ENCODE measurements at regions not wholly inside any gene's neighbourhood (a gene's known extent, or its start where the extent isn't known, plus 50 kb on each side); places are given as distances from the start of the nearest gene placed in this dataset.

DNA sequence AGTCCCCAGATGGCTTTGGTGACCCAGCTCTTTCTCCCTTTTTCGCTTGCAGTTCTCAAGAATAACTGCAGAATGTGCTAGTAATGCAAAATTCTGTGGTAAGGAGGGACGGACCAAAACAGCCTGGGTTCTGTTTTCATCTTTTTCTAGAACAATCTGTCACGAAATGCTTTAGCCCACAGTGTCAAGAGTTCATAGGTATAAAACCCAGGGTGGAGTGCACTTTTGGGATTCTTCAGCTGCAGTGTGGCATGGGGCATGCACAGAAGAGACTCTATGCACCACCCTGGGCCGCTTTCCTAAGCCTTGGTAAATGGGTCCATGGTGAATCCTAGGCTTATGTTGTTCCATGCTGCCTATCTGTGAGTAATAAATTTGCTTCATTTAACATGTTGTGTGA, 1072.7 kb upstream of the GBE1 start:
- Histone ChIP-seq H3K79me1 (replicated peaks; ENCODE audit: low read length, poor library complexity, severe bottlenecking) (no peaks in the 10 kb centered on the region), H2AK5ac (ENCODE audit: low read length, severe bottlenecking) (no peak overlapping the region), H3K36me3 (ENCODE audit: control insufficient read depth in 1 of 2, insufficient read depth in 2 of 2, low read depth in 1 of 2, low read length in 2 of 2) (no peaks in the 10 kb centered on the region), H3K18ac (ENCODE audit: low read depth in 1 of 2, low read length in 2 of 2) (no peak overlapping the region), H3K23ac (ENCODE audit: low read length in 2 of 2) (no peak overlapping the region), H3K27ac (ENCODE audit: low read length, poor library complexity, severe bottlenecking) (no peak overlapping the region), H3K4me3 (ENCODE audit: insufficient read depth in 1 of 2, low read depth in 1 of 2, low read length in 2 of 2) (no peak overlapping the region), H3K4ac (ENCODE audit: low read depth in 1 of 2, low read length in 2 of 2) (no peak overlapping the region), H3K9ac (ENCODE audit: low read length) (no peak overlapping the region), H3K9me3 (ENCODE audit: control insufficient read depth, low read length) (peaks cover 10% of the 10 kb centered on the region), H4K91ac (ENCODE audit: low read length) (no peak overlapping the region), H2BK120ac (ENCODE audit: low read depth, low read length) (no peak overlapping the region), H3K4me2 (ENCODE audit: low read length, poor library complexity, severe bottlenecking) (no peak overlapping the region), H4K8ac (ENCODE audit: low read length) (no peak overlapping the region), H3K14ac (ENCODE audit: low read length in 2 of 2) (no peak overlapping the region), H2BK15ac (ENCODE audit: low read depth, poor library complexity, severe bottlenecking) (no peak overlapping the region), H2BK12ac (ENCODE audit: low read length in 2 of 2) (no peak overlapping the region), H2AFZ (ENCODE audit: low read depth, low read length) (no peak overlapping the region), H3K4me1 (ENCODE audit: control insufficient read depth, insufficient read depth, low read depth, low read length) (no peaks in the 10 kb centered on the region), H3K27me3 (ENCODE audit: control insufficient read depth in 1 of 2, insufficient read depth in 1 of 2, low read length in 2 of 2) (no peaks in the 10 kb centered on the region), H2BK5ac (ENCODE audit: low read depth, low read length, poor library complexity, severe bottlenecking) (no peak overlapping the region)
- no peak for DNase-seq
- WGBS, result 71% methylated on average over 4 of the region's 4 CpGs

DNA sequence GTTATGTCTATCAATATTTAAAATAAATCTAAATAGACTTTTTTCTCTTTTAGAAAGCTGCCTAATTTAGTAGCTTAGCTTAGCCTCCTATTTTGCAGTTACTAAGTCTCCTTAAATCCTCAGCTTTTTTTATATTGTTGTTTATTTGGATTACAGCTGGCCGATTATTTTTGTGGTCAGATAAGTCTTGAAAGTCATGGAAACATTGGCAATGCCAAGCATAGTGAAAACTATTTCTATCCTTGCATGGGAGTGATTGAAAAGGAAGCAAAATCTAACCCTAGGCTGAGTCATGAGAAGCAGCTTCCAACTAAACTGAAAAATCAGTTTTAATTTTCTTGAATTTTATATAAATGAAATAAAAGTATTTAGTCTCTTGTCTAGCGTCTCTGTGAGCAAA, 1063.0 kb upstream of the GBE1 start:
- Histone ChIP-seq H4K8ac (ENCODE audit: low read length) (no peak overlapping the region), H3K14ac (ENCODE audit: low read length in 2 of 2) (no peak overlapping the region), H3K18ac (ENCODE audit: low read depth in 1 of 2, low read length in 2 of 2) (no peak overlapping the region), H3K79me1 (replicated peaks; ENCODE audit: low read length, poor library complexity, severe bottlenecking) (no peaks in the 10 kb centered on the region), H2BK120ac (ENCODE audit: low read depth, low read length) (no peak overlapping the region), H2BK5ac (ENCODE audit: low read depth, low read length, poor library complexity, severe bottlenecking) (no peak overlapping the region), H3K36me3 (ENCODE audit: control insufficient read depth in 1 of 2, insufficient read depth in 2 of 2, low read depth in 1 of 2, low read length in 2 of 2) (no peaks in the 10 kb centered on the region), H3K9me3 (ENCODE audit: control insufficient read depth, low read length) (peaks cover 7% of the 10 kb centered on the region), H3K9ac (ENCODE audit: low read length) (no peak overlapping the region), H3K27ac (ENCODE audit: low read length, poor library complexity, severe bottlenecking) (no peak overlapping the region), H2AK5ac (ENCODE audit: low read length, severe bottlenecking) (no peak overlapping the region), H3K4me2 (ENCODE audit: low read length, poor library complexity, severe bottlenecking) (no peak overlapping the region), H3K23ac (ENCODE audit: low read length in 2 of 2) (no peak overlapping the region), H3K27me3 (ENCODE audit: control insufficient read depth in 1 of 2, insufficient read depth in 1 of 2, low read length in 2 of 2) (no peaks in the 10 kb centered on the region), H2BK12ac (ENCODE audit: low read length in 2 of 2) (no peak overlapping the region), H2AFZ (ENCODE audit: low read depth, low read length) (no peak overlapping the region), H3K4me1 (ENCODE audit: control insufficient read depth, insufficient read depth, low read depth, low read length) (no peaks in the 10 kb centered on the region), H3K4me3 (ENCODE audit: insufficient read depth in 1 of 2, low read depth in 1 of 2, low read length in 2 of 2) (no peak overlapping the region), H4K91ac (ENCODE audit: low read length) (no peak overlapping the region), H3K4ac (ENCODE audit: low read depth in 1 of 2, low read length in 2 of 2) (no peak overlapping the region), H2BK15ac (ENCODE audit: low read depth, poor library complexity, severe bottlenecking) (no peak overlapping the region)
- 18% methylated on average over 1 of the region's 2 CpGs for WGBS
- DNase-seq, result no peak

DNA sequence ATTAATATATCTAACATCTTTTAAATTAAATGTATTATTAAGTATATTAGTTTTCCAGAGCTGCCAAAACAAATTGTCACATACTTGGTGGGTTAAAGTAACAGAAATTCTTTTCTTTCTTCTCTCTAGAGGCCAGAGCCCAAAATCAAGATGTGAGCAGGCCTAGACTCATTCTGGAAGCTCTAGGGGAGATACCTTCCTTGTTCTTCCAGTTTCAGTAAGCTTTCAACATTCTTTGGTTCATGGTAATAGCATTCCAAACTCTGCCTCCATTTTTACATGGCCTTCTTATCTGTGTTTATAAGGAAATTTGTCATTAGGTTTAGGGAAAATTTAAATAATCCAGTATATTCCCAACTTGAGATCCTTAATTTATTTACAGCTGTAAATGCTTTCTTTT, 1054.6 kb upstream of the GBE1 start:
- Histone ChIP-seq H3K9ac (ENCODE audit: low read length) (no peak overlapping the region), H3K36me3 (ENCODE audit: control insufficient read depth in 1 of 2, insufficient read depth in 2 of 2, low read depth in 1 of 2, low read length in 2 of 2) (peaks cover 0 to 3% of the 10 kb centered on the region in 2 experiments), H2BK120ac (ENCODE audit: low read depth, low read length) (no peak overlapping the region), H4K91ac (ENCODE audit: low read length) (no peak overlapping the region), H2BK15ac (ENCODE audit: low read depth, poor library complexity, severe bottlenecking) (no peak overlapping the region), H3K4ac (ENCODE audit: low read depth in 1 of 2, low read length in 2 of 2) (no peak overlapping the region), H3K4me3 (ENCODE audit: insufficient read depth in 1 of 2, low read depth in 1 of 2, low read length in 2 of 2) (no peak overlapping the region), H3K27ac (ENCODE audit: low read length, poor library complexity, severe bottlenecking) (no peak overlapping the region), H2BK5ac (ENCODE audit: low read depth, low read length, poor library complexity, severe bottlenecking) (no peak overlapping the region), H2AFZ (ENCODE audit: low read depth, low read length) (no peak overlapping the region), H2AK5ac (ENCODE audit: low read length, severe bottlenecking) (no peak overlapping the region), H3K14ac (ENCODE audit: low read length in 2 of 2) (no peak overlapping the region), H3K4me2 (ENCODE audit: low read length, poor library complexity, severe bottlenecking) (no peak overlapping the region), H3K79me1 (replicated peaks; ENCODE audit: low read length, poor library complexity, severe bottlenecking) (no peaks in the 10 kb centered on the region), H2BK12ac (ENCODE audit: low read length in 2 of 2) (no peak overlapping the region), H3K9me3 (ENCODE audit: control insufficient read depth, low read length) (peaks cover 33% of the 10 kb centered on the region), H4K8ac (ENCODE audit: low read length) (no peak overlapping the region), H3K23ac (ENCODE audit: low read length in 2 of 2) (no peak overlapping the region), H3K4me1 (ENCODE audit: control insufficient read depth, insufficient read depth, low read depth, low read length) (peaks cover 2% of the 10 kb centered on the region), H3K27me3 (ENCODE audit: control insufficient read depth in 1 of 2, insufficient read depth in 1 of 2, low read length in 2 of 2) (no peaks in the 10 kb centered on the region), H3K18ac (ENCODE audit: low read depth in 1 of 2, low read length in 2 of 2) (no peak overlapping the region)
- no peak for DNase-seq

DNA sequence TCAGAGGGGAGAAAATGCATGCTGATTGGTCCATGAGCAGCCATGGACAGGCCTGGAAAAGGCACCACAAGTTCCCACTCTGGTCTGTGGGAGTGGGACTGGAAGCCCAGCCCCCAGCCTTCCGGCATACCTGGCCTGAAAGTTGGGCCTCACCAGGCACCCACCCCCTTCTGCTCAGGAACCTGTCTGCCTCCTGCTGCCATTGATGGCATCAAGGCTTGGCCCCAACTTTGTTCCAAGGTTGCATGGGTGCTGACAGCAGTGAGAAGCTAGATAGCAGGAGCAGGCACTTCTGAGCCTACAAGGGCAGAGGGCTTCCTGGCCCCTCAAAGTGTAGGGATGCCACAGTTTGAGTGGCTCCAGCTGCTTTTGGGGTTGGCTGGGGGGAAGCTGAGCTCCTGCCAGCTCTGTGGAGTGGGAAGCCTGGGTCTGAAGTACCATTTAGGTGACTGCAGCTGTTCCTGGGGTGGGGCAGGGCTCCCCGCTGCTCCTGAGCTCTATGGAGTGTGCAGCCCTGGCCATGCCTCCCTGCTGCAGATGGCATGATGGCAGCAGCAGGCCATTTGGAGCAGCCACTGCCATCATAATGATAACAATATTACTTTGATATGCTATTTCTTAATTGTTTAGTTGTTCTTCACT, 1054.1 kb upstream of the GBE1 start:
- Histone ChIP-seq H3K9ac (ENCODE audit: low read length) (no peak overlapping the region), H3K9me3 (ENCODE audit: control insufficient read depth, low read length) (peaks cover 33% of the 10 kb centered on the region), H3K36me3 (ENCODE audit: control insufficient read depth in 1 of 2, insufficient read depth in 2 of 2, low read depth in 1 of 2, low read length in 2 of 2) (peaks cover 0 to 3% of the 10 kb centered on the region in 2 experiments), H2BK120ac (ENCODE audit: low read depth, low read length) (no peak overlapping the region), H2BK15ac (ENCODE audit: low read depth, poor library complexity, severe bottlenecking) (no peak overlapping the region), H3K79me1 (replicated peaks; ENCODE audit: low read length, poor library complexity, severe bottlenecking) (no peaks in the 10 kb centered on the region), H3K4me3 (ENCODE audit: insufficient read depth in 1 of 2, low read depth in 1 of 2, low read length in 2 of 2) (no peak overlapping the region), H3K23ac (ENCODE audit: low read length in 2 of 2) (no peak overlapping the region), H2AFZ (ENCODE audit: low read depth, low read length) (no peak overlapping the region), H3K27ac (ENCODE audit: low read length, poor library complexity, severe bottlenecking) (no peak overlapping the region), H3K18ac (ENCODE audit: low read depth in 1 of 2, low read length in 2 of 2) (no peak overlapping the region), H2AK5ac (ENCODE audit: low read length, severe bottlenecking) (no peak overlapping the region), H4K91ac (ENCODE audit: low read length) (no peak overlapping the region), H3K27me3 (ENCODE audit: control insufficient read depth in 1 of 2, insufficient read depth in 1 of 2, low read length in 2 of 2) (no peaks in the 10 kb centered on the region), H3K4me2 (ENCODE audit: low read length, poor library complexity, severe bottlenecking) (no peak overlapping the region), H4K8ac (ENCODE audit: low read length) (no peak overlapping the region), H3K4ac (ENCODE audit: low read depth in 1 of 2, low read length in 2 of 2) (no peak overlapping the region), H2BK5ac (ENCODE audit: low read depth, low read length, poor library complexity, severe bottlenecking) (no peak overlapping the region), H2BK12ac (ENCODE audit: low read length in 2 of 2) (no peak overlapping the region), H3K14ac (ENCODE audit: low read length in 2 of 2) (no peak overlapping the region), H3K4me1 (ENCODE audit: control insufficient read depth, insufficient read depth, low read depth, low read length) (peaks cover 2% of the 10 kb centered on the region)
- WGBS, result 94% methylated on average over 2 of the region's 2 CpGs
- DNase-seq, result no peak

Measured in mesenchymal stem cell (in vitro differentiated cells and primary cell).